ENCODE measurements at regions not wholly inside any gene's neighbourhood (a gene's known extent, or its start where the extent isn't known, plus 50 kb on each side); places are given as distances from the start of the nearest gene placed in this dataset.
A peak's percentile ranks its signal among the peaks of the same experiment; 100 is the strongest.

DNA sequence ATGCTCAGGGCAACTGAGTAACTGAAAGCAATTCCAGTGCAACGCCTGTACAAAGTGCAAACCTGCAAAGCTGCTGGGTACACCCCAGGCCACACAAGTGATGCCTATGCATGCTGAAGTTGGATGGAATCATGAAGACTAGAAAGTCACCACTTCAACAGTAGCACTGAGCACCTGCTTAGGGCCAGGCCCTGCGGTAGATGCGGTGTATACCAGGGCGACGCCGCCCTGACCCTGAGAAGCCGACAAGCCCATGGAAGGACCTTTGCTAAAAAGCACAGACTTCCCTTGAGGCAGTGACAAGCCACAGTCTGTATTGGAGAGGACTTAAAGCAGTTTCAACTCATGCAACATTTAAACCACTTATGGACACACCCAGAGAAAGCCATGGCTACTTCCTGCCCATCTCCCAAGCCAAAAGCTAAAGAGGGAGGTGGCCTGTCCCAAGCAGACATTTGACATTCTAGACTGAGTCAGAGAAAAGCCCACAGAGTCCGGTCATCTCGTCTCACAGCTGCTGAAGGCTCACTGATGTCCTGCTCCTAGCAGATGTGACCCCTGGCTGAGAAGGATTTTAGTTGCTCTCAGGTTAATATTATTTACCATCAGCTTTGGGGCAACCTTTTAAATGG, 843.9 kb upstream of the TMEM132C start:
- Mint-ChIP-seq H3K4me1 (no peaks in the 10 kb centered on the region), H3K36me3 (ENCODE audit: low read depth) (no peaks in the 10 kb centered on the region), H3K9me3 (peaks cover 11% of the 10 kb centered on the region), H3K4me3 (no peak overlapping the region), H3K27ac (no peak overlapping the region), H3K27me3 (no peaks in the 10 kb centered on the region)
- ATAC-seq (no peak), DNase-seq (no peak)

DNA sequence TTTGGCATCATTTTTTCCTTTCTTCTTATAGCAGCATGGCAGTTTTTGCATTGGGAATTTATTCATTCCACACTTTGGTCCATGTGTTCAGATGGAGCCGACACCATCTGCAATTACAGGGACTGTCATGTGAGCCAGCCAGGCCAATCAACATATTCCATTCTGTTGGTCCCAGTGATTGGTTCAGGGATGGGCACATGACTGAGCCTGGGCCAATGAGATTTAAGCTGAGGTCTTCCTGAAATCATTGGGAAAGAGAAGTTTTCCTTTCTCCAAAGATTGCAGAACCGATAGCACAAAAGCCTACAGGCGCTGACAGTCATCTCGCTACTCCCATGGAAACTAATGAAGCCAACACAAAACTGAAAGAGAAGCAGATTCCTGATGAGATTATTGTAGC, 841.5 kb upstream of the TMEM132C start:
- H3K9me3 Mint-ChIP-seq: no peaks in the 10 kb centered on the region
- H3K27me3 Mint-ChIP-seq: no peaks in the 10 kb centered on the region
- no peak for DNase-seq
- H3K27ac Mint-ChIP-seq: no peak overlapping the region
- no peak for ATAC-seq
- H3K4me1 Mint-ChIP-seq: no peaks in the 10 kb centered on the region
- H3K4me3 Mint-ChIP-seq: no peak overlapping the region
- H3K36me3 Mint-ChIP-seq (ENCODE audit: low read depth): no peaks in the 10 kb centered on the region

DNA sequence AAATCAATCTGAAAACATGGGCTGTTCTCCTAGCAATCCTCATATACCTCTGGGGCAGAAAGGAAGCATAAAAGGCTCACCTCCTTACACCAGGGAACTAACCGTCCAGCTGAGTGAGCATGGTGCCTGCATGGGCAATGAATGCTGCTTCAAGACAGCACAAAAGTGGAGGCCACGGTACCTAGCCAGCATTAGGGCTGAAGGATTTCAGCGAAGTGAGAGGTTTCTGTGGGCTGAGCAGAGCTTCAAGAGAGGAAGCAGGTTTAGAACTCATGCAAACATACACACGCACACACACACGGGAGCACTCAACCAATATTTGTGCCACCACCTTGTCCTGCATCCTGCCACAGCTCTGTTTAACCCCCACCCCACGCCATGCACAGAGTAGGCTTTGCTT, 838.5 kb upstream of the TMEM132C start:
- H3K27me3 Mint-ChIP-seq: no peaks in the 10 kb centered on the region
- H3K9me3 Mint-ChIP-seq: no peaks in the 10 kb centered on the region
- H3K4me3 Mint-ChIP-seq: no peak overlapping the region
- no peaks in the 10 kb centered on the region for H3K4me1 Mint-ChIP-seq
- H3K36me3 Mint-ChIP-seq (ENCODE audit: low read depth): no peaks in the 10 kb centered on the region
- H3K27ac Mint-ChIP-seq: no peak overlapping the region
- ATAC-seq: no peak
- no peak for DNase-seq

GRCh38 chr12:127429551-127430285, 837.3 kb upstream of the TMEM132C start:
- H3K27ac Mint-ChIP-seq: no peak overlapping the region
- no peaks in the 10 kb centered on the region for H3K9me3 Mint-ChIP-seq
- H3K36me3 Mint-ChIP-seq (ENCODE audit: low read depth): no peaks in the 10 kb centered on the region
- no peaks in the 10 kb centered on the region for H3K27me3 Mint-ChIP-seq
- no peak for DNase-seq
- H3K4me3 Mint-ChIP-seq: no peak overlapping the region
- H3K4me1 Mint-ChIP-seq: no peaks in the 10 kb centered on the region
- ATAC-seq: no peak

DNA sequence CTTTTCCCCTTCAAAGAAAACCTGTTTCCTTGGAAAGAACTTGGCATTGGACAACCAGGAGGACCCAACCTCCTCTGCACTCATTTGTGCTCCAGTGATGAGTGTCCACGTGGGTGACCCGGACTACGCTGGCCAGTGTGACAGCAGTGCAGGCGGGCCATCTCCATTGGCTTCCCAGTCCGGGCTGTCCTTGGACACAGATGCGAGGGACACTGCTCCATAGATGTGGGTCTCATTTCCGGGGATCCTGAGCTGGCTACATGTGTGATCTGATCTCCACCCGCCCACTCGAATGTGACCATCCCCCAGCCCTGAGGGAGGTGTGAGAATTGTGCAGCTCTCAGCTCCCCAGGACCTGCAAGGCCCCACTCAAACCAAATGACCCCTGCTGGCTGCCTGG, 836.6 kb upstream of the TMEM132C start:
- Mint-ChIP-seq H3K36me3 (ENCODE audit: low read depth) (no peaks in the 10 kb centered on the region), H3K9me3 (peaks cover 3% of the 10 kb centered on the region), H3K27ac (no peak overlapping the region), H3K27me3 (no peaks in the 10 kb centered on the region), H3K4me3 (no peak overlapping the region), H3K4me1 (no peaks in the 10 kb centered on the region)
- no peak for ATAC-seq
- DNase-seq: no peak

DNA sequence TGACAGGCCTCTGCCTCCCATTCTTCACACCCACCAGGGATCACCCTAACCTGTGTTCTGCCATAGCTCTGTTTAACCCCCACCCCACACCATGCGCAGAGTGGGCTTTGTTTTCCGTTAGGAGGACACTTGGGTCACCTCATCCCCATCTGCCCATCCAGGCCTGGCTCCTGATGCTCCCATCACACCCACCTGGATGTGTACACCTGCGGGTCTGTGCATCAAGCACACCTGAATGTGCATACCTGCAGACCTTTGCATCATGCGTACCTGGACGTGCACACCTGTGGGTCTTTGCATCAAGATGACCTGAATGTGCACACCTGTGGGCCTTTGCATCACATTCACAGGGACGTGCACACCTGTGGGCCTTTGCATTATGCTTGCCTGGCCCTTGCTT, 835.8 kb upstream of the TMEM132C start:
- no peaks in the 10 kb centered on the region for H3K27me3 Mint-ChIP-seq
- peaks cover 5% of the 10 kb centered on the region for H3K9me3 Mint-ChIP-seq
- no peak overlapping the region for H3K4me3 Mint-ChIP-seq
- H3K27ac Mint-ChIP-seq: no peak overlapping the region
- peak; percentile 22 for ATAC-seq
- DNase-seq: no peak
- H3K36me3 Mint-ChIP-seq (ENCODE audit: low read depth): no peaks in the 10 kb centered on the region
- no peaks in the 10 kb centered on the region for H3K4me1 Mint-ChIP-seq

- Mint-ChIP-seq H3K36me3 (ENCODE audit: low read depth) (no peaks in the 10 kb centered on the region), H3K4me3 (no peak overlapping the region), H3K9me3 (peaks cover 5% of the 10 kb centered on the region), H3K4me1 (no peaks in the 10 kb centered on the region), H3K27me3 (no peaks in the 10 kb centered on the region), H3K27ac (no peak overlapping the region)
- ATAC-seq (no peak), DNase-seq (no peak)
These were observed 835.4 kb upstream of the TMEM132C start for GRCh38 chr12:127431594-127431993.

- no peaks in the 10 kb centered on the region for H3K27me3 Mint-ChIP-seq
- no peaks in the 10 kb centered on the region for H3K36me3 Mint-ChIP-seq (ENCODE audit: low read depth)
- DNase-seq: no peak
- no peaks in the 10 kb centered on the region for H3K4me1 Mint-ChIP-seq
- H3K27ac Mint-ChIP-seq: no peak overlapping the region
- ATAC-seq: no peak
- H3K9me3 Mint-ChIP-seq: peaks cover 18% of the 10 kb centered on the region
- H3K4me3 Mint-ChIP-seq: no peak overlapping the region
These were observed 831.5 kb upstream of the TMEM132C start for GRCh38 chr12:127435439-127435838.

DNA sequence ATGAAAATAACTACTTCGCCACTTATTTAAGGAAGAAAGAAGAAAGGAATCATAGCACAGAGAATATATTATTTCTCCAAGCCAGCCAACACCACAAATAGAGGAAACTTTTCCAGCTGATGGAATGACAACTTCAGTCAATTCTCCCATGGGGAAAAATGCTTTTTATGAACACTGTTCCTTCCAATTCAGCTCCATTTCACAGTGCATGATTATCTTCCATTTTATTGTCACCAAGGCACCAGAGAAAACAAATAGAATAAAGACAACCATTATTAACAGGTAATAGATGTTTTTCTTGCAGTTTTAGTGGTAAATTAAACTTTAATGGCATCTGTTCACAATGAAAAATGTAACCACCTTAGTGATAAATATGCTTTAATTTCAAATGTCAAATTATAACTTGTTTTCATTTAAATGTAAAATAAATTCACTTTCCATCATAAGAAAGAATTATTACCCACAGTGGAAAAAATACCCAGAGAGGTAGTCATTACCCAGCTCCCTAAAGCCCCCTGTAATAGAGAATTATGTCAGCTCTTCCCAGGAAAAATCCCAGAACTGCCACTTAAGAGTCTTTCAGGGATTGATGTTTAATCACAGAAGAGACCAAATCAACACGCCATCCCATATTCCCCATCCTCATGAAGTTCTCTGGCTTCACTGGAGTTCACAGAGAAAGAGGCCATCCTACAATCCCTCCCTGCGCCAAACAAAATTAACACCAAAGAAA, 828.3 kb upstream of the TMEM132C start:
- ATAC-seq (no peak), DNase-seq (no peak)
- Mint-ChIP-seq H3K27ac (no peak overlapping the region), H3K36me3 (ENCODE audit: low read depth) (no peaks in the 10 kb centered on the region), H3K4me1 (no peaks in the 10 kb centered on the region), H3K4me3 (no peak overlapping the region), H3K9me3 (peaks cover 25% of the 10 kb centered on the region), H3K27me3 (no peaks in the 10 kb centered on the region)

GRCh38 chr12:127445581-127446139, 821.3 kb upstream of the TMEM132C start:
- Mint-ChIP-seq H3K4me1 (no peaks in the 10 kb centered on the region), H3K27ac (no peak overlapping the region), H3K4me3 (no peak overlapping the region), H3K9me3 (peaks cover 7% of the 10 kb centered on the region), H3K36me3 (ENCODE audit: low read depth) (no peaks in the 10 kb centered on the region), H3K27me3 (no peaks in the 10 kb centered on the region)
- DNase-seq: no peak
- no peak for ATAC-seq

- no peak overlapping the region for H3K4me3 Mint-ChIP-seq
These were observed 818.1 kb upstream of the TMEM132C start for GRCh38 chr12:127448906-127449305.

GRCh38 chr12:127450826-127451225, 816.1 kb upstream of the TMEM132C start:
- H3K9me3 Mint-ChIP-seq: no peaks in the 10 kb centered on the region
- H3K36me3 Mint-ChIP-seq (ENCODE audit: low read depth): no peaks in the 10 kb centered on the region
- peaks cover 13% of the 10 kb centered on the region for H3K27me3 Mint-ChIP-seq
- no peak overlapping the region for H3K27ac Mint-ChIP-seq
- no peaks in the 10 kb centered on the region for H3K4me1 Mint-ChIP-seq
- DNase-seq (no peak), ATAC-seq (no peak)
- H3K4me3 Mint-ChIP-seq: no peak overlapping the region

More at GRCh38 chr12:127448906-127449305, 818.1 kb upstream of the TMEM132C start:
- no peak overlapping the region for H3K27ac Mint-ChIP-seq
- ATAC-seq: no peak
- H3K9me3 Mint-ChIP-seq: no peaks in the 10 kb centered on the region
- DNase-seq: no peak
- no peaks in the 10 kb centered on the region for H3K36me3 Mint-ChIP-seq (ENCODE audit: low read depth)
- no peaks in the 10 kb centered on the region for H3K4me1 Mint-ChIP-seq
- H3K27me3 Mint-ChIP-seq: peaks cover 4% of the 10 kb centered on the region

DNA sequence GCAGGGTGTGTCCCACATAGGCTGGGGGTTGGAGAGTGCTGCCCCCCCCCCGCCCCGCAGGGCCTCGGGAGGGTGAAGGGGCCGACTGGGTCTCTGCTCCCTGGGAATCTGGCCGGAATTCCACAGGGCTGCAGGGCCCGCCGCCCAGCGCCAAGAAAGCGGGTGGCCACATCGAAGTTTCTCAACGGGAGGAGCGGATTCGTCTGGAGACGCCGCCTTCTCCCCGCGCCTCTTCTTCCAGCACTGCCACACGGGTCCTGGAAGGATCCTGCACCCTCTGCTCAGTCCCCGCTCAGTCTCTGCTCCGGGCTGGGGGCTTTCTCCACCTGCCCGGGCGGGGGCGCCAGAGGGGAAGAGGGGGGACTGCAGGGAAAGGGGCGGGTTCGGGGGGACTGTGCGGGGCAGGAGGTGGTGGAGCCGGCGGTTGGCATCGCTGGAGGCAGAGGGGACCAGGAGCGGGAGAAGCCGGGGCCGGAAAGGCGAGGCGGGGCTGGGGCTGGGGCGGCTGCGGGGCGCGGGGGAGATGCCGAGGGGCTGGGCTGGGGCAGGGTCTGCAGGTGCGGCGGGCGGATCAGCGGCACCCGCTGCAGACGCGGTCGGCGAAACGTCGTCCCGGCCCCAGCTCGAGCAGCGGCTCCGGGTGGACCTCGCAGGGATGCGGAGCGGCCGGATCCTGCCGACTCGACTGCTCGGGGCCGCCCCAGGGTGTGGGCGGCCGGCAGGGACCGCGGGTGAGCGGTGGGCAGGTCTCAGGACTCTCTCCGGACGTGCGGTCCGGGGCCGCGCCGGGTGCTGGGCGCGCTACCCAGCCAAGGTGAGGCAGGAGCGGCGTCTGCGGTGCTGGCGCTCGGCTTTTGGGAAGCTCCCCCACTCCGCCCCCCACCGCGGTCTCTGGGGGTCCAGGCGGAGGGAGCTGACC, 811.4 kb upstream of the TMEM132C start:
- DNase-seq (no peak), ATAC-seq (no peak)
- Mint-ChIP-seq H3K4me3 (no peak overlapping the region), H3K27me3 (peaks cover 24% of the 10 kb centered on the region), H3K9me3 (peaks cover 4% of the 10 kb centered on the region), H3K27ac (no peak overlapping the region), H3K4me1 (no peaks in the 10 kb centered on the region), H3K36me3 (ENCODE audit: low read depth) (no peaks in the 10 kb centered on the region)

GRCh38 chr12:127457726-127458125, 809.2 kb upstream of the TMEM132C start:
- H3K36me3 Mint-ChIP-seq (ENCODE audit: low read depth): no peaks in the 10 kb centered on the region
- peaks cover 24% of the 10 kb centered on the region for H3K27me3 Mint-ChIP-seq
- H3K4me3 Mint-ChIP-seq: no peak overlapping the region
- no peak for ATAC-seq
- H3K4me1 Mint-ChIP-seq: no peaks in the 10 kb centered on the region
- DNase-seq: no peak
- no peak overlapping the region for H3K27ac Mint-ChIP-seq
- H3K9me3 Mint-ChIP-seq: peaks cover 4% of the 10 kb centered on the region
